NT2/D1 (cell line): ENCODE measurements at regions not wholly inside any gene's neighbourhood (a gene's known extent, or its start where the extent isn't known, plus 50 kb on each side); places are given as distances from the start of the nearest gene placed in this dataset.

Source experiments
- SUZ12 ChIP-seq: IDR thresholded peaks from 2 replicates; pipeline ENCODE4 v1.6.1; 2011; ENCODE audit not compliant: insufficient read length, insufficient read depth; ENCODE audit errors: extremely low read depth
- YY1 ChIP-seq: IDR thresholded peaks from 2 replicates; pipeline ENCODE4 v1.6.1; 2011; ENCODE audit not compliant: insufficient read length, insufficient read depth
- ZNF274 ChIP-seq: IDR thresholded peaks from 2 replicates; pipeline ENCODE4 v1.6.1; 2011; ENCODE audit warnings: mild to moderate bottlenecking, low read depth, low read length

- no peak for TF ChIP-seq ZNF274
- TF ChIP-seq YY1: no peak
- TF ChIP-seq SUZ12: no peak
Measured at GRCh38 chr3:165459924-165460835, 264.0 kb upstream of the SLITRK3 start.
